Neural cell (in vitro differentiated cells): ENCODE measurements at regions not wholly inside any gene's neighbourhood (a gene's known extent, or its start where the extent isn't known, plus 50 kb on each side); places are given as distances from the start of the nearest gene placed in this dataset.

Experiments
- EP300 ChIP-seq: fragments of 450-650 bp; conservative IDR thresholded peaks from 2 replicates; pipeline ENCODE4 v1.6.1; 2014; ENCODE audit warnings: antibody characterized with exemption, mild to moderate bottlenecking, moderate library complexity; ENCODE audit not compliant: poor library complexity, severe bottlenecking
- EZH2 ChIP-seq: fragments of 200-600, 300-800 bp; shearing (Covaris generic), sonication (generic); IDR thresholded peaks from 2 replicates; pipeline ENCODE4 v1.6.1; 2014; ENCODE audit warnings: antibody characterized with exemption, low read length, borderline replicate concordance, mild to moderate bottlenecking; ENCODE audit not compliant: insufficient read depth, poor library complexity, severe bottlenecking
- POLR2AphosphoS5 ChIP-seq: IDR thresholded peaks from 2 replicates; pipeline ENCODE4 v1.6.1; 2012
- REST ChIP-seq: IDR thresholded peaks from 2 replicates; pipeline ENCODE4 v1.6.1; 2012; ENCODE audit warnings: borderline replicate concordance
- TF ChIP-seq, protein P1 (sequence below): fragments of 450-650 bp; IDR thresholded peaks from 2 replicates; pipeline ENCODE4 v1.5.1; 2014; ENCODE audit warnings: antibody characterized with exemption, mild to moderate bottlenecking, moderate library complexity; ENCODE audit not compliant: poor library complexity, severe bottlenecking

DNA sequence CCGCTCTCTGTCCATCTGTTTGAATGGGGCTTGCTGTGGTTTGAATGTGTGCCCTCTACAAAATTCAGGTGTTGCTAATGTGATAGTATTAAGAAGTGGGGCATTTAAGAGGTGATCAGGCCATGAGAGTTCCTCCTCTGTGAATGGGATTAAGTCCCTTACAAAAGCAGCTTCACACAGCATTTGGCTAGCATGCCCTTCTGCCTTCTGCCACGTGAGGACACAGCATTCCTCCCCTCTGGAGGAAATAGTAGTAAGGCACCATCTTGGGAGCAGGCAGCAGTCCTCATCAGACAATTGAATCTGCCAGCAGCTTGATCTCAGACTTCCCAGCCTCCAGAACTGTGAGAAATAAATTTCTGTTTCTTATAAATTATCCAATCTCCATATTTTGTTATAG, 540.2 kb downstream of the CSNK1G3 start:
- TF ChIP-seq, protein P1, sequence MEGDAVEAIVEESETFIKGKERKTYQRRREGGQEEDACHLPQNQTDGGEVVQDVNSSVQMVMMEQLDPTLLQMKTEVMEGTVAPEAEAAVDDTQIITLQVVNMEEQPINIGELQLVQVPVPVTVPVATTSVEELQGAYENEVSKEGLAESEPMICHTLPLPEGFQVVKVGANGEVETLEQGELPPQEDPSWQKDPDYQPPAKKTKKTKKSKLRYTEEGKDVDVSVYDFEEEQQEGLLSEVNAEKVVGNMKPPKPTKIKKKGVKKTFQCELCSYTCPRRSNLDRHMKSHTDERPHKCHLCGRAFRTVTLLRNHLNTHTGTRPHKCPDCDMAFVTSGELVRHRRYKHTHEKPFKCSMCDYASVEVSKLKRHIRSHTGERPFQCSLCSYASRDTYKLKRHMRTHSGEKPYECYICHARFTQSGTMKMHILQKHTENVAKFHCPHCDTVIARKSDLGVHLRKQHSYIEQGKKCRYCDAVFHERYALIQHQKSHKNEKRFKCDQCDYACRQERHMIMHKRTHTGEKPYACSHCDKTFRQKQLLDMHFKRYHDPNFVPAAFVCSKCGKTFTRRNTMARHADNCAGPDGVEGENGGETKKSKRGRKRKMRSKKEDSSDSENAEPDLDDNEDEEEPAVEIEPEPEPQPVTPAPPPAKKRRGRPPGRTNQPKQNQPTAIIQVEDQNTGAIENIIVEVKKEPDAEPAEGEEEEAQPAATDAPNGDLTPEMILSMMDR: no peak
- no peak for TF ChIP-seq EP300
- no peak for TF ChIP-seq POLR2AphosphoS5
- TF ChIP-seq REST: no peak
- TF ChIP-seq EZH2: no peak
